ENCODE measurements at regions not wholly inside any gene's neighbourhood (a gene's known extent, or its start where the extent isn't known, plus 50 kb on each side); places are given as distances from the start of the nearest gene placed in this dataset.
"Not testable (repeated sequence)": the region's sequence is repeated elsewhere in the genome, so short reads cannot be mapped to it uniquely, and the experiment has no call there.

DNA sequence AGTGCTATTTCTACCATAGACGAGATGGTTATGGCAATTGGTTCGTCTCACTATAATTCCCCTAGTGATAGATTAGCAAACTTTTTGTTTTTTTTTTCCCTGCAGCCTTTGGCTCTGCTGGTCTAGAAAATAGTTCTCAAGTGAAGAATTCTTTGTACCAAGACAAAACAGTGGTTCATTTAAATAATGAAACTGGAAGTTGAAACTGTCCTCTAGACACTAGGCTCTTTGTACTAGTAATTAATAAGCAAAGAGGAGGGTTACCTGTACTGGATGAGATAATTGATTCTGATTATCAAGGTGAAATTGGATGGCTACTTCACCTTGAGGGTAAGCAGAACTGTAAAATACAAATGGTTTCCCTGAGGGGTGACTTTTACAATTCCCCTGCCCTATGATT is 156.9 kb upstream of the DCC start:
- no peak for DNase-seq (ENCODE audit: low read depth in 3 of 3)

DNA sequence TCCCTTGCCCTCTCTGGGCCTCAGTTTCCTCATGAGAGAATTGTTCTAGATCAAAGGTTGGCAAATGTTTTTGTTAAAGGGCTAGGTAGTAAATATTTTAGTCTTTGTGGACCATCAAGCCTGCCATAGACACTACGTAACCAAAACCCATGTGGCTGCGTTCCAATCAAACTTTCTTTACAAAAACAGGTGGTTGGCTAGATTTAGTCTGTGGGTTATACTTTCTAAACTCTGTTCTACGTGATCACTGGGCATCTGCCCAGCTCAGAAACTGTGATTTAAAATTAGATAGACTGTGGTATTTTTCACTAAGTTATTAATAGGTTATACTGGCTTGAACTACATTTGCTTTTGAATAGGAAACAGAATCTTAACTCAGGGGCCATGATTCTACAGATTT is 149.8 kb upstream of the DCC start:
- no peak for DNase-seq (ENCODE audit: low read depth in 3 of 3)

DNA sequence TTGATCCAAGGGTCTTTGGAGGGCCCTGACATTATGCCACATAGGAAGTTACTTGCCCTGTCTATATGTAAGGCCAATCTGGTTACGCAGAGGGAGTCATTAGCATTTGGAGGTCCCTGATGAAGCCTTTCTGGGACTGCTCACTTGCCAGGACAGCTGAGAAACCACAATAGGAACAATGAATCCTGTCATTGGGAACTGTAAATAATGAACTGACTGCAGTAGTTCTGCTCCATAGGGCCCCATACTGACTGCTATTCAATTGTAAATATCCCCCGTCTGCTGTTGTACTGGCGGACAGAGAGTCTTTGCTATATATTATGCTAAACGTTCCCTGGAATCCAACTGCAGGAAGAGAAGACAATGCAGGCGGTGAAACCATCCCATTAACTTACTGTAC is 149.4 kb upstream of the DCC start:
- no peak for DNase-seq (ENCODE audit: low read depth in 3 of 3)

DNA sequence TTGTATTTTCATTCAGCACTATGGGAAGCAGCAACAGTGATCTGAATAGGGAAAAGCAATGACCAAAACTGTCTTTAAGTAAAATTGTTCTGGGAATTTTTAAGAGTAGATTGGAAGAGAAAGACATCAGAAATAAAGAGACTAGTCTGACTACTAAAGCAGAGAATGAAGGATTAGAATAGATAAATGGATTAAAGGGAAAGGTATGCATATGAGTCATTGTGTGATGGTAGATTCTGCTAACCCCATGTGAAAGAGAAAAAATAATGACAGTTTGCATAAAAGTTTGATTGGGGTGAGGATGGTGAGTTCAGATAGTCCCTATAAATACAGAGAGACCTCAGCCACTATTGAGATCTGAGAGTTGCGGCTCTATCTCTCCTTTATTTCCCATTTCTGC is 139.6 kb upstream of the DCC start:
- no peak for DNase-seq (ENCODE audit: low read depth in 3 of 3)

DNA sequence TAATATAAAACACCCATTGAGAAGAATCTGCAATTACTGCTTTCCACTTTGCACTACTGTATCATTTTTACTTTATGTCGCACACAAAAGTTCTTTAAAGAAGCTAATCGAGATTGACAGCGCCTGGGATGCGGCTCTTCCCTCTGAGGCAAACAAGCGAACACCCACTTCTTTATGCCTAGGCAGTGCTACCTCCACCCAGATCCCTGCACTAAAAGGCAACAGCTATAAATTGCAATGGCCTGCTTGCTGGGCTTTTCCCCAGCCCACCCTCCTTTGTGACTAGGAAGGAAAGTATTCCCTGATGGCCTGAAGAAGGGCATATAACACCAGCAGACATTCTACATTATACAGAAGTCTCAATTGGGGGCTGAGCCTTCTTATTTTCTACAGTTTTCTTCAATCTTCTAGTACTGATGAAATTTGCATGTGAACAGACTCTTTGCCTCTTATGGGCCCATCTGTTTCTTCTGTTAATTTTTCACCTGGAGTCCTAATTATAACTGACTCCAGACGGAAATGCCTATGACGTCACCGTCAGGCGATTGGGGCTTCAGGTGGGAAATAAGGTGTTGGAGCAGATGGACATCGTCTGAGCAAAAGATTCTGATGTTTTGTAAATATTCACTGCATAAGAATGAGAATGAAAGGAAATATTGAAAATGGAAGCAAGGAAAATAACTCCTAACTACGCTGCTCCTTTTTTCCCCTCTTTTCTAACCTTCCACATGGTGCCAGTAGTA is 138.9 kb upstream of the DCC start:
- no peak for DNase-seq (ENCODE audit: low read depth in 3 of 3)

DNA sequence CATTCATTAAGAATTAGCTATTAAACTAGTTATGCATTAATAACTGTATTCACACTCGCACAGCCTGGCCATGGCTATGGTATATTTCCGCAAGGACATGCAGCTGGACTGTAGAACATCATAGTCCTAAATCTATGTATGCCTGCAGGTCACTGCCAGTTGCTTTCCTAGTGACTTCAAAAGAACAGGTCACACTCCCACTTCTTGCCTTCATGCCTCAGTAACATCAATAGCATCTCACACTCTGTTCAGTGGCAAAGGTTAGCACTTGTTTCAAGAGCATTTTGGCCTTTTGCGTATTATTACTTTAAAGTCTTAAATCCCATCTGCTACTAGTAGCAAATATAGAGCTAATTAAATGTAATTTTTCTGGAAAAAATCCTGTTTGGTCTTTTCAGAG is 131.4 kb upstream of the DCC start:
- DNase-seq (ENCODE audit: low read depth in 3 of 3): no peak

DNA sequence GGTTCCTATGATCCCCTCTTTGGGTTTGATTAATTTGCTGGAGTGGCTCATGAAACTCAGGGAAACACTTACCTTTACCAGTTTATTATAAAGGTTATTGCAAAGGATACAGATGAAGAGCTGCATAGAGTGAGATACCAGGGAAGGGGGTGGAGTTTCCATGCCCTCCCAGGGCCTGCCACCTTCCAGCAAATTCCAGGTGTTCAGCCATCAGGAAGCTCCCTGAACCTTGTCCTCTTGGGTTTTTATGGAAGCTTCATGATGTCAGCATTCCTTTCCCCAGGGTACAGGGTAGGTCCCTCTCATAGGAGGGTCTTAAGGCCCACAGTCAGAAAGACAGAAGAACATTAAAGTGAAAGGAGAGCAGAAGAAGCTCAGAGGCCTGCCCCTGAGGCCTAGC is 123.9 kb upstream of the DCC start:
- DNase-seq (ENCODE audit: low read depth in 3 of 3): no peak

DNA sequence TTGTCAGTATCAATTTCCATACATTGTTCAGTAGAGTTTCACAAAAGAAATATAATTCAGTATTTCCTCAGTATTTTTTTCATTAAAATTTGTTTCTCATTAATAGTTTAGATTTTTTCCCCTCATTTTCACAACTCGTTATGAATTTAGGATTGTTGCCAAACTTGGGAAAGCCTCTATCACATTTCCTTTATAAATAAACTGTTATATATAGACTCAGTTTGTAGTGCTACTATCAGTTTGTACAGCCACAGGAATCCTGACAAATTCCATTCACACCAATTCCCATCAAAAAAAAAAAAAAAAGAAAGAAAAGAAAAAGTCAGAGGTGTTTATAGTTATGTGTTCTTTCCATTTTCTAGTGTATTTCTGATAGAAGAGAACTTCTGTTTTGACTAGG is 123.3 kb upstream of the DCC start:
- no peak for DNase-seq (ENCODE audit: low read depth in 3 of 3)

DNA sequence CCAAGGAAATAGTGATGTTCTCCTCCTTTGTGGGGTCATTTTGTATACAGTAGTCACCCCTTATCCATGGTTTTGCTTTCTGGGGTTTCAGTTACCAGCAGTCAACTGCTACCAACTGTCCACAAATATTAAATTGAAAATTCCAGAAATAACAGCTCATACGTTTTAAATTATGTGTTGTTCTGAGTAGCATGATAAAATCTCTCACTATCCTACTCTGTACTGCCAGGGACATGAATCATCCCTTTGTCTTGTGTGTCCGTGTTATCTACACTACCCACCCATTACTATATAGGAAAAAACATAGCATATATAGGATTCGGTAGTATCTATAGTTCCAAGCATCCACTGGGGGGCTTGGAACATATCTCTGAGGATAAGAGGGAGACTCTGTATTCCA is 120.9 kb upstream of the DCC start:
- DNase-seq (ENCODE audit: low read depth in 3 of 3): no peak

DNA sequence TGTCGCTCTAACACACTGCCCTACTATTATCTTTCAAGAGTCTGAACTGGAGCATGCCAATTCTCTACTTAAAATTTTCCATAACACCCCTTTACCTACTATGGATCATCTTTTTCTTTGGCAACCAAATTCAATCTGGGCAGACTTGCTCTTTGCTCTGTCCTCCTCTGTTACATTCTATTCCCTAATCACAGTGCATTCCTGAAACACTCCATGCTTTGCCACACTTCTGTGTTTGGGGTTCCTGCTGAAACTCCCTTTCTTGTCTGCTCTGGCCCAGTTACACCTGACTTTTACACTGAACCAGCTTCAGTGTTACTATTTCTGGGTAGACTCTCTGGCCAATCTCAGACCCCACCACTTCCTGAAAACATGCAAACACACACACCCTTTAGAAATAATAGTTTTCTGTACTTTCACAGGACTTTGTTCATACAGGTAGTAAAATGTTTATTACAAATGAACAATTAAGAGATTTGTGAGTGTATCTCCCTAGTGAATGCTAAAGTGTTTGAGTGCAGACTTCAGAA is 119.9 kb upstream of the DCC start:
- no peak for DNase-seq (ENCODE audit: low read depth in 3 of 3)

DNA sequence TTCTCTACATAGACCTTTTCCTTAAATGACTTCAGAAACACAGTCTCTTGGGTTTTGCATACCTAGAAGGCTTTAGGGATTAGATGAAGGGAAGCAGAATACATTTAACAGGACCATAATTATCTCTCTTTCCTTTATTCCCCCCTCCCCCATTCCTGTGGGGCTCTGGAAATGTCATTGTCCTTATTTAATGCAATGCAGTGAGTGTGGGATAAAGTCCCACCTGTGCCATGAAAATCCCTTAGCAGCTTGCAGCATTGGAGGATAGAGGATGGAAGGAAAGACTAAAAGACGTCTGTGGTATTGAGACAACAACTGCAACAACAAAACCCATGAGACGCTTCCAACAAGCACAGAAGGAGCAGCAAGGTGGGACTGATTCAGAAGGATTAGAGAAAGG is 117.8 kb upstream of the DCC start:
- no peak for DNase-seq (ENCODE audit: low read depth in 3 of 3)

DNA sequence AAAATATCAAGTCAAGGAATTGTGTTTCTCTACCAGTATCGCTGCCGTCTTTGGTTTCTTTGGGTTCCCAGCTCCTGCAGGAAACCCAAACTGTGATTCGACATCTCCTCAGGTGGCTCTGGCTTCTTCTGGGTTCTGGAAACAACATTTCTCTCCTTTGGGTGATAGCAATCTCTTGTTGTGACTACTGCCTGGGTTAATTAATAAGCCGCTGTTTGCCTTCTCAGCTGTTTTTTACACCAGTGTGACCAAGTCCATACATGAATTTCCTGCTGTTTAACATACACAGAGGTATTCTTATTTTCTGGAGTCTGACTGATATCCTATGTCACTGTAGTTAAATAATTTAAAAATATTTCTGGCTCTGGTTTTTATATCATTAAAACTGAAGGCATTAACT is 112.5 kb upstream of the DCC start:
- DNase-seq (ENCODE audit: low read depth in 3 of 3): no peak

DNA sequence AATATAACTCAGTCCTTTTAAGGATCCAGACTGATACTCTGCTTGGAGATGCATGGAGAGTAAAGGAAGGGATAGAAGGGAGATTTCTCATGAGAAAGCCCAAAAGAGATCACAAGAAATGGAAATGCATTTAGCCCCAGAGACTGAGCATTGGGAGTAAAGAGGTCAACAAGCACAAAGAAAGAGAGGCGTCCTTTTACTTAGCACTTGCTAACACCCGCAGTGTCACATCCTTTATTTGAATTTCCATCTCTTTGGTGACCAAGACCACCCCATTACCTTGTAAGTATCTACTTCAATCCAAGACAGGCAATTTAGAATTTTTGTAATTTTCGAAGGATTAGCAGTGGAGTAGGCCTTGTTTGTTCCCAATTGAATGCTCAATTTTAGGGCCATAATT is 111.8 kb upstream of the DCC start:
- DNase-seq (ENCODE audit: low read depth in 3 of 3): no peak

DNA sequence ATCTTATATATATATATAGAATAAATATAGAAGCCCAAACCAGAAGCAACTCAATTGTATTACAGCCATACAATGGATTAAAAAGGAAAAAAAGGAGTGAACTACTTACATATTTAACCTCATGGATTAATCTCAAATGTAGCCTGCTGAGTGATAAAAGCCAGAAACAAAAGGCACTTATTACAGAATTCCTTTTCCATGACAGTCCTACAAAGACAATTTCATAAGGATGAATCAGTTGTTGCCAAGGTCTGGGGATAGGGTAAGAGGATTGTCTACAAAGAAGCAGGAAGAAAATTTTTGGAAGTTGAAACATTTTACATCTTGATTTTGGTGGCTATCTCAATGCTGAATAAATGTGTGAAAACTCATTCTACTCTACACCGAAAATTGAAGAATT is 103.9 kb upstream of the DCC start:
- DNase-seq (ENCODE audit: low read depth in 3 of 3): no peak

DNA sequence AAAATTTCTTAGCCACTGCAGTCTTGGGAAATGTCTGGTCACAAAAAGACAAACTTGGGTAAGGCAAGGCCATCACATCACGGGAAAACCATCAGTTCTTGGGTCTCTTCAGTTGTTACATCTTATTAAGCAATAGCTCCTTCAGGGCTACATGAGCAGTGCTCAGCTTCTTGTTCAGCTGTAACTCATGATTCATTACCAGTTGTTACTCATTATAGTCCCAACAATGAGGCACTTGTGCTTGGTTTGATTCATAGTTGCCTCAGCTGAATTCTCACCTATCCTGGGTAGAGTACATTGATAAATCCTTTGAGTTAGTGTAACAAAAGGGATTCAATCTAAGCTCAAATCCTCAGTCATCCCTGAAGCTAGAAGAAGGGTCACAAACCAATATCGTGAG is 102.4 kb upstream of the DCC start:
- DNase-seq (ENCODE audit: low read depth in 3 of 3): no peak

DNA sequence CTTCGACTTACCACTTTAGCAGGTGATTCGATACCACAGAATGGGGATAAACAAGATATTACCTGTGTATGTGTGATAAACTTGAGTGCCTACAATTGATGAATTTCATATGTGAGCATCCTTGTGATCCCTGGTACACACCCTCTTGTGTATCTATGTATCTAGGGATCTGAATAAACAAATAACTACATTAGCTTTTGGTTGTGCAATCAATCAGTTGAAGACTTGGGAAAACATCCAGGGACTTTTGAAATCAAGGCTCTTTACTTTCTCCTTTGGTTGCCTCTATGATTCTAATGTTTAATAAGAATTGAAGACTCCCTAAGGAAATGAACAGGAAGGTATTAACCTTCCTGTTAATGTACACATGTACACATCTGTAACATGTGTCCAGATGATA is 97.3 kb upstream of the DCC start:
- no peak for DNase-seq (ENCODE audit: low read depth in 3 of 3)

DNA sequence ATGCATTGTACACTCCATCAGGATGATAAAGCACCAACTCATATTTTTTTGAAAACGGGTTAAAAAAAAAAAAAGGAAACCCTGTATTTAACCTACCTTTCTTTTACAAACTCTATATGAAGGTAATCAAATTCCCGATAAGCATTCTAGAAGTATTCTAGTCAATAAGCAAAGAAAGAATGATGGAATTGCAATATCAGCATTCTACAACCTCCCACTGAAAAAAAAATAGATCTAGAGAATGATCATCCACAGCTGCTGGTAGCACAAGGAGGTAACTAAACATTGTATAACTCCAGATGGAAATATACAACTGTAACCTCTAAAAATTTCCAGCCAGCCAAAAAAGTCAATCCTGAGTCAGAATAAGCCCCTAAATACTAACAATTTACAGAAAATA is 95.3 kb upstream of the DCC start:
- DNase-seq (ENCODE audit: low read depth in 3 of 3): no peak

DNA sequence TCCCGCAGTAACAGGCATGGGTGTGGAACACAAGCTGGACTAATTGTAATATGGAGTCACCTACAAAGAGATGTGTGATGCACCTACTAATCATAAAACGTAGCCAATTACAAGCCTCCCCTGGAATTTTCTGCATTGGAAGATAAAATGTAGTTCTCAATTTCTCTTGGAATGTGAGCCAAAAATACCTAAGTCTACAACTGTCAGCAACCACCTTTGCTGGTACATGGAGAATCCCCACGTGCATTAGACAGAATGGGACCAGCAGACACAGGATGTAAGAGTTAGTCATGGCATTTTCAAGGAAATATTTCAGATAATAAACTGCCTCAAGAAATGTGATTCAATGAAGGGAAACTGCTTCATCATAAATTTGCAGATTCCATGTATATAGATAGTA is 85.6 kb upstream of the DCC start:
- no peak for DNase-seq (ENCODE audit: low read depth in 3 of 3)

DNA sequence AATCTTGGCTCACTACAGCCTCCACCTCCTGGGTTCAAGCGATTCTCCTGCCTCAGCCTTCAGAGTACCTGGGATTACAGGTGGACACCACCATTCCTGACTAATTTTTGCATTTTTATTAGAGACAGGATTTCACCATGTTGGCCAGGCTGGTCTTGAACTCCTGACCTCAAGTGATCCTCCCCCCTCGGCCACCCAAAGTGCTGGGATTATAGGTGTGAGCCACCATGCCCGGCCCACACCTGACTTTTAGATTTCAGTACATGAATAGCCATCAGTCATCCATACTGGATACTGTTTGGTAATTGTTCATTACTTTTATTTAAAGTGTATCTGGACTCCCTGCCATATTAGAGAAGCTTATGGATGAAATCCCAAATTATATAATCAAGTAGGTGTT is 82.6 kb upstream of the DCC start:
- DNase-seq (ENCODE audit: low read depth in 3 of 3): not testable (repeated sequence)

DNA sequence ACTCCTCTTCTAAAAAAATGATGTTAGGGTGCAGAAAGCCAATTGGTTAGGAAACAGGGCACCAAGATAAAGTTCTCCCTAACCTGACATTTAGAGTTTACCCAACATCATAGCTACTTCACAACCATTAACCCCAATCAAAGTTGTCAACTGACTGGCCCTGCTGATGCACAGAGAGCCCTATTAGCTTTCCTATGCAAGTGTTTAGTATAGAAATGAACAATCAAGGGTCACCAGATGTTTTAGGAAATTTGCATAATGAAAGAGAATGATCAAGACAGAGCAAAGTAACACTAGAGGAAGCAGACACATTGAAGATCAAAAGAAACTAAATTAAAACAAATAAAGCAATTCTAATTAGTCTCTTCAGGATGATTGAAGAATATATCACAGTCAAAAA is 64.2 kb upstream of the DCC start:
- DNase-seq (ENCODE audit: low read depth in 3 of 3): no peak

DNA sequence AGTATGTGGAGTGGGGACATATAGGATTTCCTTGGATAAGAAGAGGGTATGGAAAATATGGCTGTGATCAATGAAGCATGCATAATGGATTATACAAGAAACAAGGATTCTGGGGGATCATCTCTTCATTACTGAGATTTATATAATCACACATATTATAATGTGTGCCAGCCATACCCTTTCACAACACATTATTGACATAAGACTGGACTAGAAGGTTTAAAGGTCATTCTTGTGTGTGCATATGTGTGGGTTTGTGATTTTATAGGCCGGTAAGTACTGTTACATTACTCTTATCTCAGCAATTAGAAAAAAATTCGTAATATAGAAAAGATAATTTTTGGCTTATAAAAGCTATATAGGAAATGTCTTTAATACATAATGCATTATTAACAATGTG is 62.2 kb upstream of the DCC start:
- DNase-seq (ENCODE audit: low read depth in 3 of 3): no peak

DNA sequence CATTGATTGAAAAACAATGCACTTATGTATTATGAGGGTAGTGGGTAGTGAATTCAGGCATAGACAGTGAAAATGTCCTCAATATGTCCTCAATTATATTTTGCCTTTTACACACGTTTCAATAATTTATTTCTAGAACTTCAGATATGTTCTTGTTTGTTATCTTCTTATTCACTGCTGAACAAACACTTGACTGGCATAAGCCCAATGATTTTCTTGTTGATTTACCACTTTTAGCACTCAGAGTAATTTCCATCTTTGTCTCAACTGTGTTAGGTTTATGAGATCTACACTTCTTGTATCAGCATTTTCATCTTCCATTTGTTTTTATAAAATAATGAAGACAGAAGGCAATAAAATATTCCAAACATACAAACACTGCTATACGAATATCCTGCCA is 61.8 kb upstream of the DCC start:
- DNase-seq (ENCODE audit: low read depth in 3 of 3): no peak

DNA sequence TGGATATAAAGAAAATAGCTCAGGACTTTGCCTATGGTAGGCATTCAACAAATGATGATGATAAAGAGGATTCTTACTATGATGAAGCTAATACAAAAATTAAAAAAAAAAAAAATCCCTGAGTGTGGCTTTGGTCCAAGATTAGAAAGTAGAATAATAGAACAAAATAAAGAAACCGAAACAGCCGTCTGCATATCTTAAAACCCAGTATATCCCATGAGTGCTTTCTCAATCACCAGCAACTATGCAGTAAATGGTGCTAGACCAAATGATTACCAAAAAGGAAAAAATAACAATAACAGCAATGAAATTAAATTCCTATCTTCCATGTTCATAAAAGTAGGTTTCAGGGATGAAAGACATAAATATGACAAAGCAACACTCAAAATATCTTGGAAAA is 59.3 kb upstream of the DCC start:
- DNase-seq (ENCODE audit: low read depth in 3 of 3): no peak

DNA sequence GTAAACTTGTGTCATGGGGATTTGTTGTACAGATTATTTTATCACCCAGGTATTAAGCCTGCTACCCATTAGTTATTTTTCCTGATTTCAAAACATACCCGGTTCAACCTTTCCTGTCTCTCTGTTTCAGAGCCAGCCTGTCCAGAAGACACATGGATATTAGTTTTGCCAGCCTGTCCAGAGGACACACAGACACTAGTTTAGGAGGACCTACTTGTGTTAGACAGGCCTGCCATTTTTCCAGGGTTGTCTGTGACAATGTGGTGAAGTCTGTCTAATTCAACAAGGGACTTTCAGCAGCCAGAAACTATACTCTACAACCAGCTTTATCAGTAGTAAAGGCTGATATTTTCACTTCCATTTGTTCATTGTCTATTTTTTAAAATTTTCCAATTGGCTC is 56.1 kb upstream of the DCC start:
- DNase-seq (ENCODE audit: low read depth in 3 of 3): no peak
